LNCaP clone FGC (cell line): ENCODE measurements at regions not wholly inside any gene's neighbourhood (a gene's known extent, or its start where the extent isn't known, plus 50 kb on each side); places are given as distances from the start of the nearest gene placed in this dataset.

ENCODE experiments used
- DNase-seq: peaks from one replicate; pipeline ENCODE4 v3.0.0-alpha.2; 2011; ENCODE audit warnings: low read depth
- H3K4me3 ChIP-seq: 2 replicates; pipeline ENCODE4 v1.5.1; 2011; ENCODE audit warnings: mild to moderate bottlenecking, low read depth, low read length, control low read depth
- CTCF ChIP-seq: IDR thresholded peaks from 2 replicates; pipeline ENCODE4 v1.5.1; 2012; ENCODE audit warnings: mild to moderate bottlenecking; ENCODE audit not compliant: control insufficient read depth, insufficient read depth; ENCODE audit errors: extremely low read depth

GRCh38 chr10:44069573-44069972 lies 315.3 kb downstream of the CXCL12 start:
- no peak for DNase-seq
- TF ChIP-seq CTCF = no peak
- H3K4me3 ChIP-seq = no peak overlapping the region

- no peak for TF ChIP-seq CTCF
- no peak for DNase-seq
These were observed 316.0 kb downstream of the CXCL12 start for GRCh38 chr10:44068716-44069482.

GRCh38 chr10:44067432-44067831 lies 317.5 kb downstream of the CXCL12 start:
- no peak for DNase-seq
- no peak overlapping the region for H3K4me3 ChIP-seq
- TF ChIP-seq CTCF = no peak

More at GRCh38 chr10:44068716-44069482, 316.0 kb downstream of the CXCL12 start:
- H3K4me3 ChIP-seq = no peak overlapping the region

- H3K4me3 ChIP-seq = no peak overlapping the region
- no peak for DNase-seq
- TF ChIP-seq CTCF = no peak
These were observed 318.2 kb downstream of the CXCL12 start for GRCh38 chr10:44066527-44067255.

GRCh38 chr10:44065788-44066526 lies 318.9 kb downstream of the CXCL12 start:
- TF ChIP-seq CTCF = no peak
- H3K4me3 ChIP-seq = no peak overlapping the region
- no peak for DNase-seq

GRCh38 chr10:44064987-44065787 lies 319.7 kb downstream of the CXCL12 start:
- DNase-seq = no peak
- H3K4me3 ChIP-seq = no peak overlapping the region

More at GRCh38 chr10:44064987-44065787, 319.7 kb downstream of the CXCL12 start:
- TF ChIP-seq CTCF = no peak
